GM21515 (cell line): ENCODE measurements at regions not wholly inside any gene's neighbourhood (a gene's known extent, or its start where the extent isn't known, plus 50 kb on each side); places are given as distances from the start of the nearest gene placed in this dataset.

Experiments used
- ATAC-seq: cut with Tn5 transposase; IDR thresholded peaks from one replicate; pipeline ENCODE4 v1.9.1; 2021; ENCODE audit not compliant: unreplicated experiment

- ATAC-seq: no peak
These were observed 376.9 kb downstream of the RND3 start for GRCh38 chr2:150110548-150110947.

GRCh38 chr2:150109912-150110311, 377.6 kb downstream of the RND3 start:
- no peak for ATAC-seq

GRCh38 chr2:150109028-150109427, 378.4 kb downstream of the RND3 start:
- no peak for ATAC-seq

GRCh38 chr2:150107816-150108215, 379.7 kb downstream of the RND3 start:
- no peak for ATAC-seq

- ATAC-seq: no peak
These were observed 380.3 kb downstream of the RND3 start for GRCh38 chr2:150107170-150107569.

GRCh38 chr2:150101947-150102346, 385.5 kb downstream of the RND3 start:
- ATAC-seq: no peak

GRCh38 chr2:150100834-150101233, 386.6 kb downstream of the RND3 start:
- ATAC-seq: no peak

GRCh38 chr2:150100336-150100735, 387.1 kb downstream of the RND3 start:
- no peak for ATAC-seq

GRCh38 chr2:150099805-150100204, 387.7 kb downstream of the RND3 start:
- no peak for ATAC-seq

GRCh38 chr2:150097901-150098531, 389.5 kb downstream of the RND3 start:
- ATAC-seq: no peak

GRCh38 chr2:150097402-150097801, 390.1 kb downstream of the RND3 start:
- no peak for ATAC-seq

- no peak for ATAC-seq
These were observed 391.9 kb downstream of the RND3 start for GRCh38 chr2:150095361-150096095.

- ATAC-seq: no peak
These were observed 395.6 kb downstream of the RND3 start for GRCh38 chr2:150091846-150092245.

- ATAC-seq: no peak
These were observed 397.4 kb downstream of the RND3 start for GRCh38 chr2:150090031-150090430.

- no peak for ATAC-seq
These were observed 398.9 kb downstream of the RND3 start for GRCh38 chr2:150088538-150088937.

- no peak for ATAC-seq
These were observed 402.0 kb downstream of the RND3 start for GRCh38 chr2:150085478-150085877.

GRCh38 chr2:150081775-150082481, 405.5 kb downstream of the RND3 start:
- ATAC-seq: no peak

GRCh38 chr2:150076281-150076680, 411.2 kb downstream of the RND3 start:
- ATAC-seq: no peak

GRCh38 chr2:150075831-150076230, 411.6 kb downstream of the RND3 start:
- no peak for ATAC-seq

- no peak for ATAC-seq
These were observed 421.0 kb downstream of the RND3 start for GRCh38 chr2:150066490-150066889.

- no peak for ATAC-seq
These were observed 423.4 kb downstream of the RND3 start for GRCh38 chr2:150063931-150064548.

- no peak for ATAC-seq
These were observed 424.0 kb downstream of the RND3 start for GRCh38 chr2:150063432-150063889.
